ENCODE measurements at regions not wholly inside any gene's neighbourhood (a gene's known extent, or its start where the extent isn't known, plus 50 kb on each side); places are given as distances from the start of the nearest gene placed in this dataset.
"Not testable (repeated sequence)": the region's sequence is repeated elsewhere in the genome, so short reads cannot be mapped to it uniquely, and the experiment has no call there.

GRCh38 chr9:101807879-101808278 lies 69.4 kb upstream of the GRIN3A start:
- TF ChIP-seq CTCF (IDR thresholded peaks at IDR 0.05; ENCODE audit: insufficient read depth, low read length); GABPA (IDR thresholded peaks at IDR 0.05; ENCODE audit: low read depth): not testable (repeated sequence)
